GM19023 (cell line): ENCODE measurements at regions not wholly inside any gene's neighbourhood (a gene's known extent, or its start where the extent isn't known, plus 50 kb on each side); places are given as distances from the start of the nearest gene placed in this dataset.
A peak's percentile ranks its signal among the peaks of the same experiment; 100 is the strongest.

ENCODE experiments used
- ATAC-seq: cut with Tn5 transposase; IDR thresholded peaks from one replicate; pipeline ENCODE4 v1.9.1; 2021; ENCODE audit warnings: mild to moderate bottlenecking, moderate library complexity; ENCODE audit not compliant: unreplicated experiment

DNA sequence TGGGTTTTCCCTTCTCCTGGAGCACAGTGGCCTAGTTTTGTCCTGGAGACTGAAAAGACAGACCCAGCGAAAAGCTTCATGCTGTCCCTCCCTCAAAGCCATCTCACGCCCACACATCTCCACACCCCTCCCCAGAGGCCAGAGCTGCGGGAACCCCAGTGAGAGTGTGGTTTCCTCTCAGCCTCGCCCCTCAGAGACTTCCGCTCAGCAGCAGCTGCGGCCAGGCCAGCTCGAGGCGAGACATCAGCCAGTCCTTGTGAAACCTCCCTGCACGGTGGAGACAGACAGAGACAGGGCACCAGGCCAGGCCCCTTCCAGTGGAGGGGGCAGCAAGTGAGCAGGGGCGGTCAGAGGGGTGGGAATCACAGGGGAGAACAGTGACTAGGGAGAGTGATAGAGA lies 77.0 kb upstream of the TNRC6C start:
- peak; percentile 79 for ATAC-seq

DNA sequence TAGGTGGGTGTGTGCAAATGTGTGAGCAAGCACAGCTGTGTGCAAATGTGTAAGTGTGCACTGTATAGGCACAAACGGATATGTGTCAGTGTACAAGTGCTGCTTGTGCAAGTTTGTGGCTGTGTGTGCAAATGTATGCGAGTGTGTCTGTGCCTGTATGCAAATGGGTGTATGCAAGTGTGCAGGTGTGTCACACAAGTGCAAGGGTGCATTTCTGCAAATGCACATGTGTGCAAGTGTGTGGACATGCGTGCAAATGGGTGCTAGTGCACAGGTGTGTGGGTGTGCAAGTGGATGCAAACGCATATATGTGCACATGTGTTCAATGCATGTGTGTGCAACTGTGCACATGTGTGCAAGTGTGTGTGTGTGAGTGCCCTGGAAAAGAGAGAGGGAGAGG lies 76.5 kb upstream of the TNRC6C start:
- ATAC-seq = no peak

DNA sequence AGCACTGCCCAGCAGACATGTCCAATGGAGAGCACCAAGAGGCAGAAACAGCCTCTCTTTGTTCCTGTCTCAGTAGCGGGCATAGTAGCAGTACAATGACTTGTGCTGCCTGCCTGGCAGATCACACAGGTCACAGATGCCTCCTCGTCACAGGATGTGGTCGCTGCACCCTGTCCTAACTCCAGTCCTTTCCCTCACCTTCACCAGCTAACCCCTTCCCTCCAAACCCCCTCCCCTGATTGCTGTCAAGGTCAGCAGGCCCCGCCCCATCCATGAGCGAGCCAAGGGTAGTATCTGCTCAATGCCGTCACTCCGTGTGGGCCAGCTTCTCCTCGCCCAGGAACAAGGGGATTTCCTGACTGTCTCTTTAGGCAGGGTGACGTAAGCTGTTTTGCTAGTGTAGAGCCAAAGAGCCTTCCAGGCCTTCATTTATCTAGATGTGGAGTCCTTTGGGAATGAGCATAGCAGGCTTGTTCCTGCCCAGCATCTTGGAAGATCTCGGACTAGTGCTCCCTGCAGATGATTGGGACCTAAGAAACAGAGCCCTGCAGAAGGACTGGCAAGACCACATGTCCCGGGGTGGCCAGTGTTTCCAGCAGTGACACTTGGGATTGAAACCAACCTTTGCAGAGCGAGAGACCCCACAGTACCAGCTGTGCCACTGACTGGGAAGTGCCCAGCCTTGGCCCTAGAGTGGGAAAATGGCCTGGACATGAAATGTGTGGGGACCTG lies 75.9 kb upstream of the TNRC6C start:
- ATAC-seq = no peak

DNA sequence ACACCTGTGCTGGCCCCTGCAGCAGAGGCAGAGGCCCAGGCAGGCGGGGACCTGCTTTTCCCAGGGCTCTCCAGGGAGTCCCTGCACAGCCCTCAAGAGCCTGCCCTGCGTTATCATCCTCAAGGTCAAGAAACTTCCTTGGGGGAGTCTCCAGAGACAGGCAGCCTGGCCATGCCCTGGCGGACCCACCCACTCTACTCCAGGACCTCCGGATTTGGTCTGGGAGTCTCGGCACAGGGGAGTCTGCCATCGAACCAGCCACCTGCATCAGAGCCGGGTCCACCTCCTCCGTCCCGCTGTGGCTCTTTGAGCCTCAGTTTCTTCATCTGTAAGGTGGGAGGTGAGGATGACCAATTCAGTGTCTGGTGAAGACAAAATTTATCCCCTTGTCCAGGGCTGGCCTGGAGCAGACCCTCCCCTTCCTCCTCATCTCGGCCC lies 75.3 kb upstream of the TNRC6C start:
- no peak for ATAC-seq

DNA sequence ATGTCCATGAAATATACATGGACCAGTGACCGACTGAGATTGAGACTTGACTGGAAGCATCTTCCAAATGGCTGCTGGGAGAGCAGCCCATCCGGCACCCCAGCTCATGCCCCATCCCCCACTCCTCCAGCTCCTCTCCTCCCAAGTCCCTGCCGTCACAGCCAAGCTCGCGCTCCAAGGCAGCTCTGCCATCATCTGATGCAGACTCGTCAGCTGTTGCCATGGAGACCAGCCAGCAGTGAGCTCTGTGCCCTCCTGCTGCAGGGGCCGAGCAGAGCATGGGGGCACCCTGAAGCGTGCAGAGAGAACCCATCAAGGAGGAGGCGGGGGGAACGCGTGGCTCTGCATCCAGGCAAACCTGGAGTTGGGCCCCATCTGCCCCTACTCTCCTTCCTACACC lies 74.5 kb upstream of the TNRC6C start:
- no peak for ATAC-seq

DNA sequence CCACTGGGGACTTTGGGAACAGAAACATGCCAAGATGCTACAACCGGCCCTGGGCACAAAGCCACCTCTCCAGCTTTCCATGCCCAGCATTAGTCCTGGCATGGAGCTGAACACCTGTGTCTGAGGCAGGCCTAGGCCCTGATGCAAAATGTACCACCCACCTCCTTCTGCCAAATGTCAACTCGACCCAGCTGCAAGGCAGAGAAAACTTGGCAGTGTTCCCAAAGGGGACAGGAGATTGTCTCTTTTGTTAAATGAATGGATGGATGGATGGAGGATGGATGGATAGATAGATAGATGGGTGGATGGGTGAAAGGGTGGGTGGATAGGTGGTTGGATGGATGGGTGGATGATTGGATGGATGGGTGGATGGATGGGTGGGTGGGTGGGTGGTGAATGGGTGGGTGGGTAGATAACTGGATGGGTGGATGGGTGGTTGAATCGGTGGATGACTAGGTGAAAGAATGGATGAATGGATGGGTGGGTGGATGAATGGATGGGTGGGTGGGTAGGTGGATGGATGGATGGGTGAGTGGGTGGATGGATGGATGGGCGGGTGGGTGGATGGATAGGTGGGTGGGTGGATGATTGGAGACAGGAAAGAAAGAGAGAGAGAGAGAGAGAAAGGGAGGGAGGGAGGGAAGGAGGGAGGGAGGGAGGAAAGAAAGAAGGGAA lies 73.4 kb upstream of the TNRC6C start:
- ATAC-seq = no peak

DNA sequence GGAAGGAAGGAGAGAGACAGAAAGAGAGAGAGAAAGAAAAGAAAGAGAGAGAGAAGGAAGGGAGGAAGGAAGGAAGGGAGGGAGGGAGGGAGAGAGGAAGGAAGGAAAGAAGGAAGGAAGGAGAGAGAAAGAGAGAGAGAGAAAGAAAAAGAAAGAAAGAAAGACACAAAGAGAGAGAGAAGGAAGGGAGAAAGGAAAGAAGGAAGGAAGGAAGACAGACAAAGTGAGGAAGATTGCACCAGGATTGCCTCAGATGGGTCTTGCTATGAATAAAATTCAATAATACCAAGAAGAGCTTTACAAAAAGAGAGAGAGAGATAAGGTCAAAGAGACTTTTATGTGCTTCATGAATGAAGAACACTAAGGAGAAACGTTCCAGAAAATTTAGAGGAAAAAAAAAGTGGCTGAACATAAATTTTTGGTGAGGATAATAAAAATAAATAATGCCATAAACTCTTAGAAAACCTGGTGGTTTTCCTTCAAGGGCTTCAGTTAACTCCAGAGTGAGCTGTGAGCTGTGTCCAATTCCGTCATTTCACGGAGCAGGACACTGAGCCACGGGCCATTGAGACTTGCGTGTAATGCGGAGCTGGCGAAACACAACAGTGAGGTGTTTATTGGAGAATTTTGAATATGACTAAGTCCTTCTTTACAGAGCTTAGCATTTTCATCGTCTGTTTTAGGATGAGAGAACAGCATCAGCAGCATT lies 72.7 kb upstream of the TNRC6C start:
- ATAC-seq = no peak

DNA sequence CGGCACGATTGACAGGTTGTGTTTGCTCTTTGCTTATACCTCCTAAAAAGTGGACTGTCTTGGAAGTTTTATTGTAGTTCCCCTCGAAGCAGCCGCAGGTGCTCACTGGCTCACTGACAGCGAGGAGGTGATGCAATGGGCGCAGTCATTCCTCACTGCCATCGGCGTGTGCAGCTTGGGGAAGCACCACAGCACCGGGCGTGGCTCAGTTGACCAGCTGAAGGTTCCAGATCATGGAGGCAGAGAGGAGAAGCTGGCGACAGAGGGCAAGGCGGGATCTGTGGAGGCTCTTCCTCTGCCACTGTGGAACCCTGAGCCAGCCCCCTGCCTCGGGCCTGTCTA lies 72.1 kb upstream of the TNRC6C start:
- no peak for ATAC-seq

DNA sequence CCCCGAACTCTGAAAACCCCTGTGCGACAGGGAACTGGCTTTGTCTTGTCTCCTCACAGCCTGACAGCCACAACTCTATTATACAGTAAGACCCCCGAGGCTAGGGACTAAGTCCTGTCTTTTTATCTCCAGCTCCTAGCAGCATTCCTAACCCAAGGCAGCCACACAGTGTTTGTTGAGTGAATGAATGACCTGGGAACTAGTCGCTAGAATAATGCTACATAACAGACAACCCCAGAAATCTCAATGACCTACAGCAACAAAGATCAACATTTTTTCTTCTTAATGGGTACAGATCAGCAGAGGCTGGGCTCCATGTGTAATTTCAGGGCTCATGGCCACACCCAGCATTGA lies 71.4 kb upstream of the TNRC6C start:
- ATAC-seq = no peak

DNA sequence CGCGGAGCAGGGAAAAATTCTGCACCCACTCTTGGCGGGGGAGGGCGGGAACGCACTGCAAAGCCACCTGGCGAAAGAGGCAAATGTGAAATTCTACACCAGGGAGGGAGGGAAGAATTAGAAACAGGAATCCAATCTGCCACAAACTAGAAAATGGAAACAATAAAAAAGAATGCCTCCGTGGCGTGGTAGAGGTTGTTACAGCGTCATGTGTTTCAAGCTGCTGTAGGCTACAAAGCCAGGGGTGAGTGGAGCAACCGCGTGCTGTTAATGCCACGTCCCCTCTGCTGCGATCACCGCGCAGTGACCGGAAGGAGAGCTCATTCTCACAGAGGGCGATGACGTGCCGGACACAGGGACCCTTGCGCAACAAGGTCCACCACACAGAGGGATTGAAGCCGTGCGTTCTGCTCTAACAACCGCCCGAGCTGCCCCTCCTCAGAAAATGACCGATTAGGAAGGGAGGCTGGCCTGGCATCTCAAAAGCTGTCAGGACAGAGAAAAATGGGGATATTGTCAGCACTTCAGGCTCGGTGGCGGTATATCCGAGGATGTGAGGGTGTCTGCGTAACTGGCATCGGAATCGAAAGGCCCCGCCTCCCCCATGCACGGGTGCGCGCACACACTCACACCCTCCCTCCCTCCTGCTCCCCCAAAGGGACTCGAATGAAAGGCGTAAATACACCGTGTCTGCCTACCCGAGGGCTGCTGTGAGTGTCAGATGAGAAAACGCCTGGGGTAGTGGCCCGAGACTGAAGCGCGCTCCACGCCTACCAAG lies 70.8 kb upstream of the TNRC6C start:
- no peak for ATAC-seq

DNA sequence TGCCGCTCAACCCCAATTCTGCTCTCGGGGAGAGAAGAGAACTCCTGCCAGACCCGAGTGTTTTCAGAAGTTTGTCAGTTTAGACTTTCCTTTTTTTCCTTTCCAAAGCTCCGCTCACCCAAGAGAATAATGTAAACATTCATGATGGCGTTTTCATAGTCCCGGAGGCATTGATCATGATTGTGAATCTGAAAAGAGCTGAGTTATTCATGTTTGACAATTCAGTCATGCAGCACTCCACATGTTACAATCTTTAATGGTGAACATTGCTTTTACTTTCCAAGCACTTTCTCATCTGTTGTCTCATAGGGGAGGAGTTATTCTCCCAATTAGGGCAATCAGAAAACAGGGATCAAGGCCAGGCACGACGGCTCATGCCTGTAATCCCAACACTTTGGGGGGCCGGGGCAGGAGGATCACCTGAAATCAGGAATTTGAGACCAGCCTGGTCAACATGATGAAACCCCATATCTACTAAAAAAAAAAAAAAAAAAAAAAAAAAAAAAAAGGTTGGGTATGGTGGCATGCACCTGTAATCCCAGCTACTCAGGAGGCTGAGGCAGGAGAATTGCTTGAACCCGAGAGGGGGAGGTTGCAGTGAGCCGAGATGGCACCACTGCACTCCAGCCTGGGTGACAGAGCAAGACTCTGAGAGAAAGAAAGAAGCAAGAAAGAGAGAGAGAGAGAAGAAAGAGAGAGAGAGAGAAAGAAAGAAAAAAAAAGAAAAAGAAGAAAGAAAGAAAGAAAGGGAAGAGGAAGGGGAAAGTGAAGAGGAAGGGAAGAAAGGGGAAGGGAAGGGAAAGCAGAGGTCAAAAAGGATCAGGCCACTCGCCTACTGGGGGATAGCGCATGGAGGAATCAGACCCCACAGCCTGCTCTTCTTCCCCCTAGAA lies 70.0 kb upstream of the TNRC6C start:
- ATAC-seq = no peak

DNA sequence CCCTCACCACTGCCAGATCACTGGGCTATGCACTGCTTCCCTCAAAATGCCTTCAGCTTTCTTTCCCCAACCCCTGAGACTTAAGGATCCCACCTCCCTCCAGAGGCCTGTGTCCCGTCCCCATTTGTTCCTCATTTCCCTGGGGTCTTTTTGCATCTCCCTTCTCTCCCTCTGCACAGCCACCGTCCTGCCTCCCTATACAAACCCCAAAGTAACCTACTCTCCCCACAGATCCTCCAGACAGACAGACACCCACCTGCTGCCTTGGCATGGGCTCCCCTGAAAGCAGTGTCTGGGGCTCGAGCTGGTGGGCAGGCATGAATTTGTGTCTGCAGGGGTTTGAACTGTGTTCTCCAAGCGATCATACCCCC lies 69.4 kb upstream of the TNRC6C start:
- no peak for ATAC-seq

DNA sequence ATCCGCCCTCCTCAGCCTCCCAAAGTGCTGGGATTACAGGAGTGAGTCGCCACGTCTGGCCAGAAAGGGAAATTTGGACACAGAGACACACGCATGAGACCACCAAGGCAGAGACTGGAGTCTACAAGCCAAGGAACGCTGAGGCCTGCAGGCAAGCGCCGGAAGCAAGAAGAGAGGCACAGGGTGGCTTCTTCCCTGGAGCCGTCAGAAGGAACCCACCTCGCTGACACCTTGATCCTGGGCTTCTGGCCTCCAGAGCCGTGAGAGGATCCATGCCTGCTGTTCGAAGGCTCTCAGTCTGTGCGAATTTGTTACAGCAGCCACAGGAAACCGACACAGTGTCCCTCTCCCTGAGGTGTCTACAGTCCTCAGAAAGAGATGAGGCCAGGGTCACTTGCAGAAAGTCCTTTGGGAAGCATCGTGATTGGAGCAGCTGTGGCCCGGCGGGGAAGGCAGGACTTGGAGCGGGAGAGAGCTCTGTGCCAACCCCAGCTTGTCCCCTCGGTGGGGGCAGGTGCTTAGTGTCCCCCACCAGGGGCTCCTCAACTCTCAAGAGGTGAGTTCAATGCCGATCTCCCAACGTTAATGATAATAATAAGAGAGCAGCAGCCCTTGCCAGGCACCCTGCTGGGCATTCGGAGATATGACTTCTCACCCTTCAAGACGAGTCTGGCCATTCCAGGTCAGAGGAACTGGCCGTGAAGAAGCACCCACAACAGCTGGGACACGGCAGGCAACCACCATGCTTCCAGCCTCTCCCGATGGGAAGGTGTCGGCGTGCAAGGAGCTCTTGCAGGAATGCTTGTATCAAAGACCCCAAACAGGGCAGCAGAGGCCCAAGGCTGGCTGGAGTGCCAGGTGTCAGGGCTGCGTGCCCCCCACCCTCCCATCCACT lies 68.4 kb upstream of the TNRC6C start:
- ATAC-seq = no peak

DNA sequence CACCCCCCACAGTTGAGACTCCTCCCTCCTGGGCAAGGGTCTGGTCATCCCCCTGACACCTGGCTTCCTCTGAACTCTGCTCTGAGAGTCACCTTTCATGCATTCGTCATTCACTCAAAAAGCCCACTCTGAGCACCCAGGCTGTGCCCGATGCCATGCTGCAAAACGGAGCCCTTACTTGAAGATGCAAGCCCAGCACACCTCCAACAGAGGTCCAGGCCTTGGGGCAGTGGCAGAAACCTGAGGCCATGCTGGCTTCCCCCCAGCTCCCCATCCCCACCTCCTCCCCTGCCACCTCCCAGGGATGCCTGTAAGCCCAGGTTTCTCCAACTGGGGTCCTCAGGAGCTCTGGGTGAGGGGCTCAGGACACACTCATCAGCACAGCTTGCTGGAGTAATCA lies 67.7 kb upstream of the TNRC6C start:
- ATAC-seq = no peak

DNA sequence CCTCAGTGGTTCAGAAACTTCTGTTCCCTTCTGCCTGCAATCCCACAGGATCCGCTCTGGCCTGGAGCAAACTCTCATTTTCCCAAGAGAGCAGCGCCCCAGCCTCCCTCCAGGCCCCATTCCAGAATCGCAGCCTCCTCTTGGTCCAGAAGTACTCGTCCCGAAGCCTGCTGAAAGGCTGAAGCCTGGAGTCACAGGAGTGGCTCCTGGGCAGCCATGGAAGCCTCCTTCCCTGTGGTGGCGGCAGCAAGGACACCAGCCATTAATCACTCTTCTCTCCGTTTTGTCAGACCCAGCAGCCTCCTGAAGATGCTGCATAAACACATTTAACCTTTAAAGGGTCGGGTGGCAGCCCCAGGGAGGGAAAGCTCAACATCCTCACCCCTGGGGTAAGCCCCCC lies 66.9 kb upstream of the TNRC6C start:
- no peak for ATAC-seq

DNA sequence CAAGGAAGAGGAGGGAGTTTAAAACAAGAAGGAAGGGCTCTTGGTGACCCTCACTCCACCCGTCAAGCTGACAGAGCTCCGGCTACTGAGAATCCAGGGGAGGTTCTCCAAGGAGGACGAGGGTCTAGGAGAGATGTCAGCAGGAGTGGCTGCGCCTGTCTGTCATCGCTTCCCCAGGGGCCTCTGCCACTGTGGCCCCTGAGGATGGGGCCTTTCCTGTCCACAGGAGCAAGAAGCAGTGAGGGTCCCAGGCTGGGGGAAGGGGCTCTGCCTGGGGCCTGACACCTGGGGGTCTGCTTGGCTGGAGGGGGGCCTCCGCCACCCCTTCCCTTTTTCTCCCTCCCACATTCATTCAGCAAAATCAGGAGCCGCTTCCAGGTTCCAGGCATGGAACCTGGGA lies 66.5 kb upstream of the TNRC6C start:
- ATAC-seq = no peak

DNA sequence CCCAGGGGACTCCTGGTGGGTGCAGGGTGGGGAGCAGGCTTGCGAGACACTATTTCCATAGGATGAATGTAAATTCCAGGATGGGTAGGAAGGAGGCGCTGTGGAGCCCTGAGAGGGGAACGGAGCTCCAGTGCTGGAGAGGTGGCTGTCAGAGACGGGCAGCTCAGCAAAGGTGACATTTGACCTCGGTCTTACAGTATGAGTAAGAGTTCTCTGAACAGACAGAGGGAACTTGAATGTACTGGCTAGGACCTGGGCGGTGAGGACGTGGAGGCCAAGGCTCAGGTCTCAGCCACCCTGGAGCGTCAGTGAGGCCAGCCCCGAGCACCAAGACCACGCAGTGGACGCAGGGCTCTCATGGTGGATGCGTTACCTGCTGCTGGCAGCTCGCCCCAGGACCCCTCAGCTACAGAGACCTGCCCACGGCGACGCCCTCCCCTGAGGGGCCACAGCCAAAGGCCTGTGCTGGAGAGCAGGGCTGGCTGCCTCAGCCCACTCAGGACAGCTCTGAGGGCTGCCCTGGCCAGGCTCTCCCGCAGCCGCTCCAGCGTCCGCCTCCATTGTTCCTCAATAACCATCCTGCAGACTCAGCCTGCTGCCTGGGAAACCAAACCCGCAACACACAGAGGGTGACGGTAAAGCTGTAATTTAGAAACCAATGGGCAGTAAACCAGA lies 65.9 kb upstream of the TNRC6C start:
- no peak for ATAC-seq

DNA sequence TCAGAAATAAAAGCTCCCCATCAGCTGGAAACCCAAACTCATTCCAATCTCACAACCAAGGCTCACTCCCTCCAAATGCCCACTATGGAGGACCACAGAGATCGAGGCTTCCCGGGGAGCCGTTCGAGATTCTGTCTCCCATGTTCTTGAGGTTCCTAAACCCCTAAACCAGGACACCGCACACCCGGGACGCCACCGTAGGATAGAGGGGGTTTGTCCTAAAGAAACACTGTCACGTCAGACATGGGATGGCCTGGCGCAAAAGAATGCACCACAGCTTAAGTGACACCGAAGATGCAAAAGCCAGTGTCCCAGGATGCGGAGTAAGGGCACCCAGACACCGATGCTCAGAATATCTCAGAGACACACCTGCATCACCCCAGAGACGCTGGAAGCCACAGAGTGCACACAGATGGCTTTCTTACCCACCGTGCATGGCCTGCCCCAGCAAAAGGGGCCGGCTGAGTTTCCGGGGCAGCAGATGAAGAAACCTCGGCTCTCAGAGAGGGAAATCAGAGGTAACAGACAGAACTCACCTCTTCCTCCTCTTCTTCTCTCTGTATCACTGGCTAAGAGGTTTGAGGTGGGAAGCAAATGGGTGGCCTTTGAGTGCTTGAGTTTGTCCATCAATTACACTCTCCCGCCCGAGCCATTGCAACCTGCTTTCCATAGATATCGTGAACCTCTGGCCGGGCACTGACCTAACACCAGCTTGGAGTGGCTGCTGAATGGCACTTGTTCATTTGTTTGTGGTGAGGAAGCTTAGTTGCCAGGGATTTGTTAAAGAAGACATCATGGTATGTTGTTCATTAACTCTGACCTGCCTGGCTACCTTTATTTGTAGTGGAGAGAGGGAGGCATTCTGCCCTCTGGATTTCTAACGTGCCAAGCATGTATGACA lies 65.1 kb upstream of the TNRC6C start:
- no peak for ATAC-seq
